PC-9 (cell line): ENCODE measurements at regions not wholly inside any gene's neighbourhood (a gene's known extent, or its start where the extent isn't known, plus 50 kb on each side); places are given as distances from the start of the nearest gene placed in this dataset.

ENCODE experiments used
- EZH2 ChIP-seq: fragments of 200-600 bp; sonication (generic); IDR thresholded peaks from 2 replicates; pipeline ENCODE4 v1.8.0; 2017; ENCODE audit warnings: antibody characterized with exemption, low read depth
- TF ChIP-seq, protein P1 (sequence below): fragments of 200-600 bp; sonication (generic); conservative IDR thresholded peaks from 2 replicates; pipeline ENCODE4 v1.6.1; 2017; ENCODE audit warnings: mixed run types, antibody characterized with exemption, mild to moderate bottlenecking, moderate library complexity

- TF ChIP-seq, protein P1, sequence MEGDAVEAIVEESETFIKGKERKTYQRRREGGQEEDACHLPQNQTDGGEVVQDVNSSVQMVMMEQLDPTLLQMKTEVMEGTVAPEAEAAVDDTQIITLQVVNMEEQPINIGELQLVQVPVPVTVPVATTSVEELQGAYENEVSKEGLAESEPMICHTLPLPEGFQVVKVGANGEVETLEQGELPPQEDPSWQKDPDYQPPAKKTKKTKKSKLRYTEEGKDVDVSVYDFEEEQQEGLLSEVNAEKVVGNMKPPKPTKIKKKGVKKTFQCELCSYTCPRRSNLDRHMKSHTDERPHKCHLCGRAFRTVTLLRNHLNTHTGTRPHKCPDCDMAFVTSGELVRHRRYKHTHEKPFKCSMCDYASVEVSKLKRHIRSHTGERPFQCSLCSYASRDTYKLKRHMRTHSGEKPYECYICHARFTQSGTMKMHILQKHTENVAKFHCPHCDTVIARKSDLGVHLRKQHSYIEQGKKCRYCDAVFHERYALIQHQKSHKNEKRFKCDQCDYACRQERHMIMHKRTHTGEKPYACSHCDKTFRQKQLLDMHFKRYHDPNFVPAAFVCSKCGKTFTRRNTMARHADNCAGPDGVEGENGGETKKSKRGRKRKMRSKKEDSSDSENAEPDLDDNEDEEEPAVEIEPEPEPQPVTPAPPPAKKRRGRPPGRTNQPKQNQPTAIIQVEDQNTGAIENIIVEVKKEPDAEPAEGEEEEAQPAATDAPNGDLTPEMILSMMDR: no peak
- TF ChIP-seq EZH2: no peak
These were observed 117.6 kb downstream of the ICE1 start for GRCh38 chr5:5540065-5540464.
